Muscle layer of duodenum (tissue), 2 donors: ENCODE measurements at regions not wholly inside any gene's neighbourhood (a gene's known extent, or its start where the extent isn't known, plus 50 kb on each side); places are given as distances from the start of the nearest gene placed in this dataset.

ENCODE experiments used
- H3K27ac ChIP-seq: one replicate; pipeline ENCODE4 v1.7.0; 2013; ENCODE audit warnings: mild to moderate bottlenecking, low read length
- H3K27me3 ChIP-seq: one replicate; pipeline ENCODE4 v1.7.0; 2013; ENCODE audit warnings: low read depth, mild to moderate bottlenecking, control low read depth, low read length
- H3K36me3 ChIP-seq, 2 donors: one replicate each; pipeline ENCODE4 v1.7.0; 2013; ENCODE audit warnings: low read length in 2 of 2, control low read depth in 1 of 2, mild to moderate bottlenecking in 1 of 2; ENCODE audit not compliant: insufficient read depth in 2 of 2, control insufficient read depth in 1 of 2
- H3K4me1 ChIP-seq, 2 donors: one replicate each; pipeline ENCODE4 v1.7.0; 2013; ENCODE audit warnings: low read length in 2 of 2, mild to moderate bottlenecking in 2 of 2, control low read depth in 1 of 2, moderate library complexity in 1 of 2; ENCODE audit not compliant: insufficient read depth in 2 of 2, control insufficient read depth in 1 of 2
- H3K4me3 ChIP-seq, 2 donors: one replicate each; pipeline ENCODE4 v1.7.0; 2013; ENCODE audit warnings: low read length in 2 of 2, low read depth in 1 of 2, mild to moderate bottlenecking in 1 of 2
- H3K9me3 ChIP-seq, 2 donors: one replicate each; pipeline ENCODE4 v1.7.0; 2013; ENCODE audit warnings: low read length in 2 of 2, control low read depth in 1 of 2, mild to moderate bottlenecking in 1 of 2; ENCODE audit not compliant: control insufficient read depth in 1 of 2
- donor health status: healthy.

DNA sequence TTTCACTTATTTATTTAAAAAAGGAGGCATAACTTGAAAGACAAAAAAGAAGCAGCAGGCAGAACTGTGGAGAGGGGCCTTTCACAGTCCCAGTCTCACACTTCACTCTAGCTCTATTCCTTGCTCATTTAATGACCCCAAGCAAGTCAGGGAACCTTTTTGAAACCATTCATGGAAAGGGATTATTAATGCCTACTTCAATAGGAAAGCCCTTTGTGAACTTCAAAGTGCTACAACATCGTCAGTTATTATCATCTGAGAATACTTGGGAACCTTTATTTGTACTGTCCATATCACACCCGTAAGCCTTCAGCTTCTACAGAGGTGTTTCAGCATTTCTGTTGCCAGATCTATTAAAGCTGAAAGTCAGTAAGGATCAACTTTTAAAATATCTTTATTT is 320.2 kb downstream of the TMEM161B start:
- no peaks in the 10 kb centered on the region for H3K36me3 ChIP-seq
- no peak overlapping the region for H3K4me3 ChIP-seq
- H3K9me3 ChIP-seq = no peaks in the 10 kb centered on the region
- no peaks in the 10 kb centered on the region for H3K4me1 ChIP-seq
- H3K27me3 ChIP-seq = no peaks in the 10 kb centered on the region
- H3K27ac ChIP-seq = no peak overlapping the region

DNA sequence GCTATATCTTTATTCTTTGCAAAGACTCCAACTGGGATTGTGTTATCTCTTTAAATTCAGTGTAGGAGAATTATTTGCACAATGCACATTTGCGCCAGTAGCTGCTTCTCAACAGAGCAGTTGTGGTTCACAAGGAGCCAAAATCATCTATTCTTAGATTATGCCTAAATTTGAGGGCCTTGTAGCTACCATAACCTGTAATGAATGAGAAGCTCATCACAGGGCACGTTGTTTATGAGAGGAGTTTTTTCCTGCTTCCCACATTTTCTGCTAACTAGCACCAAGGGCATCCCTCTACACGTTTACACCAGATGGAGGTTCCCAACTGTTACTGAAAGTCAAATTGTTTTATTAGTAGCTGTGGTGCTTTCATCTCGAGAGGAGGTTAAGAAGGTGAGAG is 322.4 kb downstream of the TMEM161B start:
- H3K36me3 ChIP-seq = no peaks in the 10 kb centered on the region
- H3K27me3 ChIP-seq = no peaks in the 10 kb centered on the region
- no peak overlapping the region for H3K4me3 ChIP-seq
- H3K4me1 ChIP-seq = no peaks in the 10 kb centered on the region
- H3K27ac ChIP-seq = no peak overlapping the region
- no peaks in the 10 kb centered on the region for H3K9me3 ChIP-seq

DNA sequence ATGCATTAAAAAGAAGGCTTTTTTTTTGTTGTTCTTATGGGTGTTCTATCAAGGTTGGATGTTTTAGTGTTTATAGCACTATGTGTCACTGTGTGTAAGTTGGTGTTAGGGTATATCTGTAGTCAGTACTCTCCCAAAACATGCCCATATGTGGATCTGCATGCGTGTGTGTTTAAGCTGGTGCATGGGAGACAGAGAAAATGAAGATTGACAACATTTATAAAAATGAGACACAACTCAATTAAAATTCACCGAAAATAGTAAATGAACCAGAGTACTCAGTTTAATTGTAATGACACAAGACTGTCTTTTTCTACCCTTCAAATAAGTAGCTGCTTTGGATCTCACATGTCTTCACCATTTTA is 323.4 kb downstream of the TMEM161B start:
- Histone ChIP-seq H3K4me1 (no peaks in the 10 kb centered on the region), H3K9me3 (no peaks in the 10 kb centered on the region), H3K36me3 (no peaks in the 10 kb centered on the region), H3K27me3 (no peaks in the 10 kb centered on the region), H3K4me3 (no peak overlapping the region), H3K27ac (no peak overlapping the region)

DNA sequence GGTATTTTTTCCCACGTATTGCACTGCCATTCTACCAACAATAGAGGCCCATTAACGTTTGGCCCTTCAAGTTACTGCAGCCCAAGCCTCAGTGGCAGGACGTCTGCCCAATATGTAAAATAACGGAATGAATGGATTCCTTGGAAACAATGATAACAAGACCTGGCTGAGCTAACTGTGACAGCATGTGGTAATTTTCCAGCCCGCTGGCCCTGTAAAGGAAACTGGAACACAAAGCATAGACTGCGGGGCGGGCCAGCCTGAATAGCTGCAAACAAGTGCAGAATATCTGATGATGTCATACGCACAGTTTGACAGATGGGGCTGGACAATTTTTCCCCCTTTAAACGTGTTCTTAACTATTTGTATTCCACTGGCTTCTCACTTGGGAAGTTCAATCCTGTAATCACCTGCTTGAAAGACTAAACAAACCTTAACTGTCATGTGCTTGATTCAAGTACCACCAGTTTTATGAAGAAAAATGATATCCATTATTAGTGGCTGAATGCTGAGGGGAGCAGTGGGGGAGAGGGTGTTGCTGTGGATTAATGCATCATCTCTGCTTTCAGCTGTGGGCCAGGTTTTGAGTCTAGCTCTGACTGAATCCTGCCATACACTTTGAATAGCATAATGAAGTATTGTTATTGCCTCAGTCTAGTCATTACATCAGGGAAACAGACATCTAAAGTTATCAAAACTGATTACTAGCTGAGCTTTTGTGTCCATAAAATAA is 323.9 kb downstream of the TMEM161B start:
- no peaks in the 10 kb centered on the region for H3K27me3 ChIP-seq
- H3K9me3 ChIP-seq = no peaks in the 10 kb centered on the region
- no peak overlapping the region for H3K27ac ChIP-seq
- no peaks in the 10 kb centered on the region for H3K36me3 ChIP-seq
- no peak overlapping the region for H3K4me3 ChIP-seq
- H3K4me1 ChIP-seq = no peaks in the 10 kb centered on the region

DNA sequence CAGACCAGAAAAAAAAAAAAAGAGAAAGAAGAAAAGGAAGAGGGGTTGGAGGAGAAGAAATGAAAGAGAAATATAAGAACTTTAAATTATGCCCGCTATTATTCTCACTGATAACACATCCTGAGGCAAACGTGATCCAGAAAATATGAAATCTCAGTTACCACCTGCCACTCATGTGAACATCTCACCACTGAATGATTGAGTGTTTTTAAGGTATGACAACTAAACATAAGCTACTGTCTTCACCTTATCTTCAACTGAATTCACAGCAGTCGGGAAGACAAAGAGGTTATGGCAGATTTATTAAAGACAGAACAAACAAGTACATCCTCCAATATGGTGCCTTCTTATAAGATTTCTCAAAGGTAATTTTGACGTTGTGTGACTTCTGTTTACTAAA is 327.9 kb downstream of the TMEM161B start:
- H3K36me3 ChIP-seq = no peaks in the 10 kb centered on the region
- no peaks in the 10 kb centered on the region for H3K4me1 ChIP-seq
- H3K4me3 ChIP-seq = no peak overlapping the region
- H3K27me3 ChIP-seq = no peaks in the 10 kb centered on the region
- H3K9me3 ChIP-seq = no peaks in the 10 kb centered on the region
- H3K27ac ChIP-seq = no peak overlapping the region

DNA sequence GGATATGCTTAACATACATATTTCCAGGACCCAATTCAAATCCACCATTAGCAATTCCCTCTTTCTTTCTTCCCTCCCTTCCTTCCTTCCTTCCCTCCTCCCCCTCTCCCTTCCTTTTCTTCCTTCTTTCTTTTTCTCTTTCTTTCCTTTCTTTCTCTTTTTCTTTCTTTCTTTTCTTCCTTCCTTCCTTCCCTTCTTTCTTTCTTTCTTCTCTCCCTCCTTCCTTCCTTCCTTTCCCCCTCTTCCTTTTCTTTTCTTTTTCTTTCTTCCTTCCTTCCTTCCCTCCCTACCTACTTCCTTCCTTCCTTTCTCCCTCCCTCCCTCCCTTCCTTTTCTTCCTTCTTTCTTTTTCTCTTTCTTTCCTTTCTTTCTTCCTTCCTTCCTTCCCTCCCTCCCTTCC is 332.0 kb downstream of the TMEM161B start:
- no peaks in the 10 kb centered on the region for H3K36me3 ChIP-seq
- H3K27me3 ChIP-seq = no peaks in the 10 kb centered on the region
- H3K9me3 ChIP-seq = no peaks in the 10 kb centered on the region
- no peak overlapping the region for H3K27ac ChIP-seq
- H3K4me1 ChIP-seq = no peaks in the 10 kb centered on the region
- no peak overlapping the region for H3K4me3 ChIP-seq

DNA sequence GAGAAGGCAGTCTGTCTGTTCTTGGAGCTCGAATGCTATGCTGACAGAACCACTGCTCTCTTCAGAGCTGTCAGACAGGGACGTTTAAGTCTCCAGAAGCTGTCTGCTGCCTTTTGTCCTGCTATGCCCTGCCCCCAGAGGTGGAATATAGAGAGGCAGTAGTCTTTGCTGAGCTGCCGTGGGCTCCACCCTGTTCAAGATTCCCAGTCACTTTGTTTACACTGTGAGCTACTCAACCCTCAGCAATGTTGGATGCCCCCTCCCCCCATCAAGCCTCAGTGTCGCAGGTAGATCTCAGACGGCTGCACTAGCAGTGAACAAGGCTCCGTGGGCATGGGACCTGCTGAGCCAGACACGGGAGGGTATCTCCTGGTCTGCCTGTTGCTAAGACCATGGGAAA is 344.2 kb downstream of the TMEM161B start:
- no peaks in the 10 kb centered on the region for H3K9me3 ChIP-seq
- no peak overlapping the region for H3K4me3 ChIP-seq
- H3K27ac ChIP-seq = no peak overlapping the region
- H3K27me3 ChIP-seq = no peaks in the 10 kb centered on the region
- H3K36me3 ChIP-seq = no peaks in the 10 kb centered on the region
- H3K4me1 ChIP-seq = no peaks in the 10 kb centered on the region

DNA sequence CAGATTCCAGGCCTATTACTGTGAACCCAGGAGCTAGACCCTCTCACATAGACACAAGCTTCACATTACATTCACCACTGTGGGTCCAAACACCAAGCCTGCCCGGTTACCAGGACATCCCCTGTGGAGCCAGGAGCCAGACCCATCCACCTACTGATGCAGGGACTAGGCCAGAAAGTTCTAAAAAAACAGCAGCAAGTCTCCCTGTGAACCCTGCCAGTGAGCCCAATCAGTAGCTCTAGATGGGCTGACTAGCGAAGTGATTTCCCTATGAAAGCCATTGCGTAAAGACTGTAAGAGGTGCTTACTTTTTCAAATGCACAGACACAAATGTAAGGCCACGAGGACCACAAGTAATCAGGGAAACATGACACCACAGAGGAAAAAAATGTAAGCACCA is 352.3 kb downstream of the TMEM161B start:
- H3K9me3 ChIP-seq = no peaks in the 10 kb centered on the region
- H3K4me1 ChIP-seq = no peaks in the 10 kb centered on the region
- no peaks in the 10 kb centered on the region for H3K27me3 ChIP-seq

DNA sequence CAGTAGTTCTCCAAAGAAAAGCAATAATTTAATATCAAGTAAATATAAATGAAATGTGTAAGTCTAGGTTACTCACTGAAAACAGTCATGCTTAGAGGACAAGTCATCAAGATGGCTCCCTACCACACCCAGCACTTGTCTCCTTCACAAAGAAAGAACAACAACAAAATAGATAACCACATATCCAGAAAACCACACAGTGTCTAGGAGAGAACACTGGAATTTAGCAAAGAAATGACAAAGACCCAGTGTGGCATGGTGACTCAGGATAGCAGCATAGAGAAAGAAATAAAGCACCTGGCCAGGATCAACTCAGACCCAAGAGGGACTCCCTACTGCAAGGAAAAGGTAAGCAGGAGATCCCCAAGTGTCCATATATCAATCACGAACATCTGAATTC is 356.2 kb downstream of the TMEM161B start:
- no peaks in the 10 kb centered on the region for H3K9me3 ChIP-seq
- no peak overlapping the region for H3K27ac ChIP-seq

More for the DNA sequence above, 352.3 kb downstream of the TMEM161B start:
- Histone ChIP-seq H3K36me3 (no peaks in the 10 kb centered on the region), H3K27ac (no peak overlapping the region), H3K4me3 (no peak overlapping the region)

DNA sequence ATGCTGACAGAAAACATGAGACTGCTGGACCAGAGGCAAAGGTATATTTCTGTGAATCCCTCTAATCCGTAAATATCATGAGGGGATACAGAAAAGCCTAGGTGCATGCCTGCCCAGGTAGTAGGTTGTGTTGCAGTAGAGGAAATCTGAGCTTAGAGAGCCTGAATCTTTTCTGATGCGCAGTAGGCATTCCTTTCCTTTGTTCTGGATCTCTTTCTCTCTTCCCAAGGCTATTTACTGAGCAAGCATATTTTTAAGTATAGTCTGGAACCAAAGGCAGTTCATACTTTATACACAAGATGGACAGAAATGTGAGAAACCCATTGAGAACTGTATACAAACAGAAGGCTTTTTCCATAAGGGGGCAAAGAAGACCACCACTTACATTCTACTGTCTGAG is 359.3 kb downstream of the TMEM161B start:
- Histone ChIP-seq H3K36me3 (no peaks in the 10 kb centered on the region), H3K9me3 (no peaks in the 10 kb centered on the region), H3K27ac (no peak overlapping the region), H3K4me3 (no peak overlapping the region), H3K27me3 (no peaks in the 10 kb centered on the region), H3K4me1 (no peaks in the 10 kb centered on the region)

More for the DNA sequence above, 356.2 kb downstream of the TMEM161B start:
- Histone ChIP-seq H3K4me1 (no peaks in the 10 kb centered on the region), H3K36me3 (no peaks in the 10 kb centered on the region), H3K4me3 (no peak overlapping the region), H3K27me3 (no peaks in the 10 kb centered on the region)

DNA sequence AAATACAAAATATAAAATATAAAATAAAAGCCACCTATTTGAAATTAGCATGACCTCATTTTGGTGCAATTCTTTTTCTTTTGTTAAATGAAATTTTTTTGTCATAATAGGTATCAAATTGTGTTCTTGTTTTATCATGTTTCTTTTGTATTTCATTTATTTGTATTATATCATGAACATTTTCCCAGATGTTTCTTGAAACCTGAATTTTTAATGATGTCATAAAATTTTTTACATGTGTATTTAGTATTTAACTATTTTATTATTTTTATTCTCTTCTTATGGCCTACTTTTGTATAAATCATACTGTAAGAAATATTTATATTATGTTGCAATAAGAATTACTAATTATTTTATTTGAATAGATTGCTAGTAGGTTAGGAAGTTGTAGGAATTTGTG is 361.7 kb downstream of the TMEM161B start:
- H3K4me3 ChIP-seq = no peak overlapping the region
- H3K27ac ChIP-seq = no peak overlapping the region
- no peaks in the 10 kb centered on the region for H3K9me3 ChIP-seq
- no peaks in the 10 kb centered on the region for H3K4me1 ChIP-seq
- no peaks in the 10 kb centered on the region for H3K27me3 ChIP-seq
- no peaks in the 10 kb centered on the region for H3K36me3 ChIP-seq

DNA sequence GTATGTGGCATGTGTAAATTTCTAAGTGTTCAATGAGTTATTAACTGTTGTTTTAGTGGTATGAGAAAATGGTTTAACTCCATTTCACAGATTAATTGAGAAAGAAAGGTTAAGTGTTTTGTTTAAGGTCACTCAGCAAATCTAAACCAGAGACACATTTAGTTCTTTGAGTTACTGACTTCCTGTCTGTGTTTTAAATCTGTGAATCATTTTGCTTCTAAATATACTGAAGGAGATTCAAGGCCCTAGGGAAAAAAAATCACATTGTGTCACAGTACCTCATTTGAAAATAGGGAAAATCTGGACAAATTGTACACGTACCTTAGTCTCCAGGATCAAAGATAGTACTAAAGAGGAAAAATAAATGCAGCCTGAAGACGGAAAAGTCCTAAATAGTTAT is 368.2 kb downstream of the TMEM161B start:
- no peak overlapping the region for H3K4me3 ChIP-seq
- no peaks in the 10 kb centered on the region for H3K27me3 ChIP-seq
- H3K9me3 ChIP-seq = no peaks in the 10 kb centered on the region
- H3K27ac ChIP-seq = no peak overlapping the region
- no peaks in the 10 kb centered on the region for H3K4me1 ChIP-seq
- H3K36me3 ChIP-seq = no peaks in the 10 kb centered on the region
